Neuronal stem cell (in vitro differentiated cells): ENCODE measurements at regions not wholly inside any gene's neighbourhood (a gene's known extent, or its start where the extent isn't known, plus 50 kb on each side); places are given as distances from the start of the nearest gene placed in this dataset.

Experiments used
- DNase-seq: peaks from one replicate; pipeline ENCODE4 v3.0.0-alpha.2; 2013; ENCODE audit warnings: low spot score
- H2AFZ ChIP-seq: one replicate; pipeline ENCODE4 v1.6.1; 2013; ENCODE audit warnings: mild to moderate bottlenecking, low read length, inconsistent platforms
- H2AK5ac ChIP-seq: 2 replicates; pipeline ENCODE4 v1.6.1; 2013; ENCODE audit warnings: low read depth, mild to moderate bottlenecking, inconsistent platforms, low read length, moderate library complexity, mixed read lengths
- H2BK120ac ChIP-seq: 2 replicates; pipeline ENCODE4 v1.6.1; 2013; ENCODE audit warnings: low read depth, mild to moderate bottlenecking, inconsistent platforms, low read length, moderate library complexity, mixed read lengths
- H2BK12ac ChIP-seq: one replicate; pipeline ENCODE4 v1.6.1; 2013; ENCODE audit warnings: low read length, inconsistent platforms
- H2BK15ac ChIP-seq: 2 replicates; pipeline ENCODE4 v1.6.1; 2013; ENCODE audit warnings: mild to moderate bottlenecking, low read length, inconsistent platforms, mixed read lengths
- H2BK5ac ChIP-seq: one replicate; pipeline ENCODE4 v1.6.1; 2013; ENCODE audit warnings: inconsistent platforms, mild to moderate bottlenecking, low read length, moderate library complexity
- H3K14ac ChIP-seq: one replicate; pipeline ENCODE4 v1.6.1; 2013; ENCODE audit warnings: low read length, inconsistent platforms
- H3K18ac ChIP-seq: 2 replicates; pipeline ENCODE4 v1.6.1; 2013; ENCODE audit warnings: low read length, inconsistent platforms
- H3K23ac ChIP-seq: 2 replicates; pipeline ENCODE4 v1.6.1; 2013; ENCODE audit warnings: low read depth, mild to moderate bottlenecking, mixed read lengths, low read length, inconsistent platforms; ENCODE audit not compliant: poor library complexity
- H3K27ac ChIP-seq: replicated peaks from 3 replicates; pipeline ENCODE4 v1.5.1; 2013; ENCODE audit warnings: low read length, inconsistent platforms
- H3K27me3 ChIP-seq, 3 experiments: 2 replicates each; pipeline ENCODE4 v1.6.1; 2013; ENCODE audit warnings: low read length in 3 of 3, mild to moderate bottlenecking in 2 of 3, inconsistent platforms in 1 of 3, low read depth in 1 of 3, mixed read lengths in 1 of 3, moderate library complexity in 1 of 3; ENCODE audit not compliant: control insufficient read depth in 3 of 3, insufficient read depth in 3 of 3
- H3K36me3 ChIP-seq, 2 donors: replicated peaks in 1 of 2; 2 replicates each; pipeline ENCODE4 v1.6.1; 2013; ENCODE audit warnings: low read length in 2 of 2; ENCODE audit not compliant: control insufficient read depth in 2 of 2, insufficient read depth in 2 of 2
- H3K4ac ChIP-seq: 2 replicates; pipeline ENCODE4 v1.6.1; 2013; ENCODE audit warnings: inconsistent platforms, mild to moderate bottlenecking, low read length, moderate library complexity
- H3K4me1 ChIP-seq, 2 donors: 1 replicate in 1 of 2; 2 replicates in 1 of 2; pipeline ENCODE4 v1.6.1; 2013; ENCODE audit warnings: low read length in 2 of 2, low read depth in 1 of 2; ENCODE audit not compliant: control insufficient read depth in 2 of 2, insufficient read depth in 1 of 2
- H3K4me2 ChIP-seq: one replicate; pipeline ENCODE4 v1.6.1; 2013; ENCODE audit warnings: mild to moderate bottlenecking, low read length, inconsistent platforms; ENCODE audit not compliant: insufficient read depth, poor library complexity, severe bottlenecking
- H3K4me3 ChIP-seq, 2 donors: 2 replicates each; pipeline ENCODE4 v1.5.1; 2013; ENCODE audit warnings: low read length in 2 of 2, mild to moderate bottlenecking in 2 of 2, inconsistent platforms in 1 of 2, moderate library complexity in 1 of 2
- H3K79me1 ChIP-seq: one replicate; pipeline ENCODE4 v1.6.1; 2013; ENCODE audit warnings: low read depth, mild to moderate bottlenecking, inconsistent platforms, low read length, moderate library complexity
- H3K9ac ChIP-seq: one replicate; pipeline ENCODE4 v1.6.1; 2013; ENCODE audit warnings: mild to moderate bottlenecking, low read depth, low read length, inconsistent platforms; ENCODE audit not compliant: poor library complexity
- H3K9me3 ChIP-seq, 2 donors: replicated peaks in 1 of 2; 2 replicates each; pipeline versions ENCODE3 to v1.6.1; 2013; ENCODE audit warnings: low read length in 2 of 2, mild to moderate bottlenecking in 2 of 2, inconsistent platforms in 1 of 2, low read depth in 1 of 2, mixed read lengths in 1 of 2, moderate library complexity in 1 of 2; ENCODE audit not compliant: control insufficient read depth in 2 of 2, insufficient read depth in 1 of 2
- H4K8ac ChIP-seq: one replicate; pipeline ENCODE4 v1.6.1; 2013; ENCODE audit warnings: low read depth, mild to moderate bottlenecking, inconsistent platforms, low read length, moderate library complexity
- H4K91ac ChIP-seq: one replicate; pipeline ENCODE4 v1.6.1; 2013; ENCODE audit warnings: low read length, low read depth, mild to moderate bottlenecking, inconsistent platforms; ENCODE audit not compliant: poor library complexity
- WGBS, 2 donors: extraction: QIAGEN DNeasy Blood & Tissue Kit; methylation state at CpG; one replicate each; pipeline ENCODE4 v1.1.7; 2013; ENCODE audit warnings: missing lambda C conversion rate in 2 of 2, mixed read lengths in 1 of 2; ENCODE audit not compliant: insufficient read length in 2 of 2, insufficient replicate concordance in 1 of 2; ENCODE audit errors: extremely low coverage in 2 of 2; 5-methylcytosine and 5-hydroxymethylcytosine counted together

- no peaks in the 10 kb centered on the region for H3K4me1 ChIP-seq
- H3K9me3 ChIP-seq: no peaks in the 10 kb centered on the region
- no peak overlapping the region for H3K18ac ChIP-seq
- DNase-seq: no peak
- no peak overlapping the region for H3K4me2 ChIP-seq
- H3K4ac ChIP-seq: no peak overlapping the region
- H2BK120ac ChIP-seq: no peak overlapping the region
- H2BK15ac ChIP-seq: no peak overlapping the region
- H2BK12ac ChIP-seq: no peak overlapping the region
- H3K9ac ChIP-seq: no peak overlapping the region
- H3K27ac ChIP-seq: no peak overlapping the region
- H2BK5ac ChIP-seq: no peak overlapping the region
- H3K79me1 ChIP-seq: no peaks in the 10 kb centered on the region
- no peaks in the 10 kb centered on the region for H3K36me3 ChIP-seq
- H2AK5ac ChIP-seq: no peak overlapping the region
- no peak overlapping the region for H3K14ac ChIP-seq
- no peak overlapping the region for H2AFZ ChIP-seq
- H4K8ac ChIP-seq: no peak overlapping the region
- H3K23ac ChIP-seq: no peak overlapping the region
- WGBS, 2 donors: no CpG with 5 or more reads among the region's 3 CpGs
- H3K27me3 ChIP-seq: no peaks in the 10 kb centered on the region
- H4K91ac ChIP-seq: no peak overlapping the region
- no peak overlapping the region for H3K4me3 ChIP-seq
These were observed 1351.7 kb downstream of the MRPL39 start for GRCh38 chr21:24255591-24255990.

- no peak overlapping the region for H4K91ac ChIP-seq
- WGBS, 2 donors: no CpG with 5 or more reads among the region's 1 CpG
- no peaks in the 10 kb centered on the region for H3K36me3 ChIP-seq
- no peaks in the 10 kb centered on the region for H3K27me3 ChIP-seq
- H3K23ac ChIP-seq: no peak overlapping the region
- no peak overlapping the region for H3K27ac ChIP-seq
- no peak overlapping the region for H2BK5ac ChIP-seq
- no peak overlapping the region for H2AFZ ChIP-seq
- no peak overlapping the region for H3K4me3 ChIP-seq
- no peak overlapping the region for H3K14ac ChIP-seq
- no peak overlapping the region for H3K4ac ChIP-seq
- no peak overlapping the region for H3K9ac ChIP-seq
- H3K79me1 ChIP-seq: no peaks in the 10 kb centered on the region
- H2BK15ac ChIP-seq: no peak overlapping the region
- H3K4me1 ChIP-seq: no peaks in the 10 kb centered on the region
- H3K18ac ChIP-seq: no peak overlapping the region
- H2AK5ac ChIP-seq: no peak overlapping the region
- no peak overlapping the region for H2BK120ac ChIP-seq
- H3K9me3 ChIP-seq: no peaks in the 10 kb centered on the region
- no peak overlapping the region for H3K4me2 ChIP-seq
- no peak for DNase-seq
- H4K8ac ChIP-seq: no peak overlapping the region
- H2BK12ac ChIP-seq: no peak overlapping the region
These were observed 1381.8 kb downstream of the MRPL39 start for GRCh38 chr21:24225431-24225830.

- no peak overlapping the region for H3K4ac ChIP-seq
- H2AFZ ChIP-seq: no peak overlapping the region
- H3K36me3 ChIP-seq: no peaks in the 10 kb centered on the region
- no peak overlapping the region for H3K14ac ChIP-seq
- H2BK15ac ChIP-seq: no peak overlapping the region
- H4K8ac ChIP-seq: no peak overlapping the region
- no peak overlapping the region for H4K91ac ChIP-seq
- H3K18ac ChIP-seq: no peak overlapping the region
- H3K9me3 ChIP-seq: no peaks in the 10 kb centered on the region
- no peak for DNase-seq
- no peaks in the 10 kb centered on the region for H3K27me3 ChIP-seq
- H3K4me3 ChIP-seq: no peak overlapping the region
- H2AK5ac ChIP-seq: no peak overlapping the region
- no peaks in the 10 kb centered on the region for H3K4me1 ChIP-seq
- no peak overlapping the region for H2BK5ac ChIP-seq
- no peaks in the 10 kb centered on the region for H3K79me1 ChIP-seq
- no peak overlapping the region for H3K27ac ChIP-seq
- WGBS, 2 donors: no CpG with 5 or more reads among the region's 4 CpGs
- H3K9ac ChIP-seq: no peak overlapping the region
- H3K4me2 ChIP-seq: no peak overlapping the region
- H2BK120ac ChIP-seq: no peak overlapping the region
- no peak overlapping the region for H2BK12ac ChIP-seq
- H3K23ac ChIP-seq: no peak overlapping the region
These were observed 1382.9 kb downstream of the MRPL39 start for GRCh38 chr21:24224422-24224821.

GRCh38 chr21:24223624-24224023 is 1383.7 kb downstream of the MRPL39 start:
- Histone ChIP-seq H3K27ac (no peak overlapping the region), H3K4ac (no peak overlapping the region), H3K36me3 (no peaks in the 10 kb centered on the region), H2BK15ac (no peak overlapping the region), H3K4me1 (no peaks in the 10 kb centered on the region), H2BK12ac (no peak overlapping the region), H3K18ac (no peak overlapping the region), H3K23ac (no peak overlapping the region), H2AFZ (no peak overlapping the region), H3K79me1 (no peaks in the 10 kb centered on the region), H3K9ac (no peak overlapping the region), H3K9me3 (no peaks in the 10 kb centered on the region), H3K14ac (no peak overlapping the region), H2BK5ac (no peak overlapping the region), H2BK120ac (no peak overlapping the region), H3K4me3 (no peak overlapping the region), H4K8ac (no peak overlapping the region), H3K4me2 (no peak overlapping the region), H2AK5ac (no peak overlapping the region), H3K27me3 (no peaks in the 10 kb centered on the region), H4K91ac (no peak overlapping the region)
- no CpG with 5 or more reads among the region's 2 CpGs for WGBS, 2 donors
- no peak for DNase-seq
